HG02938 (cell line): ENCODE measurements at regions not wholly inside any gene's neighbourhood (a gene's known extent, or its start where the extent isn't known, plus 50 kb on each side); places are given as distances from the start of the nearest gene placed in this dataset.
"Not testable (repeated sequence)": the region's sequence is repeated elsewhere in the genome, so short reads cannot be mapped to it uniquely, and the experiment has no call there.

Experiments
- ATAC-seq: cut with Tn5 transposase; IDR thresholded peaks from one replicate; pipeline ENCODE4 v1.9.1; 2021; ENCODE audit warnings: mild to moderate bottlenecking, moderate library complexity; ENCODE audit not compliant: unreplicated experiment

DNA sequence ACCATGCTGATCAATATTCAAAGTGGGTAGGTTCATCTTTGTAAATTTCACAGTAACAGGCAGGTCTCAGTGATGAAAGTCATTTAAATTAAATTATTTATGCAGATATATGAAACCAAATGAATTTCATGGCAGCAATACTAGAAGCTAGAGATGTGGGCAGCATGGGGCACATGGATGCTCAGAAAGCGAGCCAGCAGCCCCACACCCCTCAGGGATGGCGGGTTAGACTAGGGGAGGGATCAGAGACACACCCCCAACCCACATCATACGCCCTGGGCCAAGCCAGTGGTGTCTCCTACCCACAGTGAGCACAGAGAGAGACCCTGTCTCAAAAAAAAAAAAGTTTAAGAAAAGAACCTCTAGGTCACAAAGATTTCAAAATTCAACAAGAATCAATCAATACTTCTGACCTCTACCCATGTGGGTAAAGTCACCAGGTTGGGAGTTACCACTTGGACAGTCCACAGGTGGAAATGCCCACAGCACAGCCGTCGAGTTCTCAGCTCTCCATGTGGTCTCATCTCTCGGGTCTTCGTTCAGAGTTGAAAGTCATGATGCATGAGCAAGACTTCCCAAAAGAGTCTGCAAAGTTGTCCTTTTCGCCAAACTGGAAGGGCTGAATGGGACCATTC lies 79.3 kb upstream of the PPP2R2D start:
- ATAC-seq, result no peak

DNA sequence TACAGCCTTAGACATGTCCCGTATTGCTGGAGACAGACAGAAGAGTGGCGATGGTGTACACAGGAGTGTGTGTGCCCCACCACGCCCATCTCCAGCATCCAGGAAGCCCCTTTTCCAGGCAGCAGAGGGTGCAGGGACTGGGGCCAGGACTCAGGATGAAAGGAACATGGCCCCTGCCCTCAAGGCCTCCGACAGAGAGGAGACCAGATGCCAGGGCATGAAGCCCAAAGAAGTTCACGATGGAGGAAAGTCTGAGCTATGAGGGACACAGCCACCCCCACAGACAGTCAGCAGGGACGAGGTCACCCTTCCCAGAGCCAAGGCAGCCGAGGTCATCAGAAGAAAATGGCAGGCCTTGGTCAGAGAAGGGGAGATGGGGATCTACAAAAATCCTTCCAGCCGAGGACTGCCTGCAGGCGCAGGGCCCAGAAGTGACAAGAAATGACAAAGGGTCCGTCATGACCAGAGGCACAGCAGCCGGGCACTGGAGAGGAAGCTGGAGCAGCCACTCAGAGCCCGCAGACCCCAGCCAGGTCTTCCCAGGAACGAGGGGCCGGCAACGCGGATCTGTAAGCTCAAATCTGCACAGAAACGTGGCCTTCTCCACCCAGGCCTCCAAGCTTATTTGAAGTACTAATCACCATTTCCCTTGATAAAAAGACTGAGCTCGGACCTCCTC lies 78.7 kb upstream of the PPP2R2D start:
- no peak for ATAC-seq

DNA sequence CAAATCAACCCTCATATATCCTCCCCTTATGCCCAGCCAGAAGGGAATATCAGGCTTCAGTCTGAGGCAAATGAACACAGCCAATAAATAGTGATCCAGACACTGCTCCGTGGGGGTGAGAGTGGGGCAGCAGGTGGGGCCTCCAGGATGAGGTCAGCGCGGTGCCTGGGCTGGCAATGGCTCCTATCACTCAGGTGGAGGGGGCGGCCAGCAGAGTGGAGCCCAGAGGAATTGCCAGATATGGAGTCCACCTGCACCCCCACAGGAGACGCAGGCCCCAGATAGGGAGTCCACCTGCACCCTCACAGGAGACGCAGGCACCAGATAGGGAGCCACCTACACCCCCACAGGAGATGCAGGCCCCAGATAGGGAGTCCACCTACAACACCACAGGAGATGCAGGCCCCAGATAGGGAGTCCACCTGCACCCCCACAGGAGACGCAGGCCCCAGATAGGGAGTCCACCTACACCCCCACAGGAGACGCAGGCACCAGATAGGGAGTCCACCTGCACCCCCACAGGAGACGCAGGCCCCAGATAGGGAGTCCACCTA lies 78.0 kb upstream of the PPP2R2D start:
- no peak for ATAC-seq

DNA sequence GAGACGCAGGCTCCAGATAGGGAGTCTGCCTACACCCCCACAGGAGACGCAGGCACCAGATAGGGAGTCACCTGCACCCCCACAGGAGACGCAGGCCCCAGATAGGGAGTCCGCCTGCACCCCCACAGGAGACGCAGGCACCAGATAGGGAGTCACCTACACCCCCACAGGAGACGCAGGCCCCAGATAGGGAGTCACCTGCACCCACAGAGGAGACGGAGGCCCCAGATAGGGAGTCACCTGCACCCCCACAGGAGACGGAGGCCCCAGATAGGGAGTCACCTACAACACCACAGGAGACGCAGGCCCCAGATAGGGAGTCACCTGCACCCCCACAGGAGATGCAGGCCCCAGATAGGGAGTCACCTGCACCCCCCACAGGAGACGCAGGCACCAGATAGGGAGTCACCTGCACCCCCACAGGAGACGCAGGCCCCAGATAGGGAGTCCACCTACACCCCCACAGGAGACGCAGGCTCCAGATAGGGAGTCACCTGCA lies 77.2 kb upstream of the PPP2R2D start:
- ATAC-seq, result not testable (repeated sequence)

DNA sequence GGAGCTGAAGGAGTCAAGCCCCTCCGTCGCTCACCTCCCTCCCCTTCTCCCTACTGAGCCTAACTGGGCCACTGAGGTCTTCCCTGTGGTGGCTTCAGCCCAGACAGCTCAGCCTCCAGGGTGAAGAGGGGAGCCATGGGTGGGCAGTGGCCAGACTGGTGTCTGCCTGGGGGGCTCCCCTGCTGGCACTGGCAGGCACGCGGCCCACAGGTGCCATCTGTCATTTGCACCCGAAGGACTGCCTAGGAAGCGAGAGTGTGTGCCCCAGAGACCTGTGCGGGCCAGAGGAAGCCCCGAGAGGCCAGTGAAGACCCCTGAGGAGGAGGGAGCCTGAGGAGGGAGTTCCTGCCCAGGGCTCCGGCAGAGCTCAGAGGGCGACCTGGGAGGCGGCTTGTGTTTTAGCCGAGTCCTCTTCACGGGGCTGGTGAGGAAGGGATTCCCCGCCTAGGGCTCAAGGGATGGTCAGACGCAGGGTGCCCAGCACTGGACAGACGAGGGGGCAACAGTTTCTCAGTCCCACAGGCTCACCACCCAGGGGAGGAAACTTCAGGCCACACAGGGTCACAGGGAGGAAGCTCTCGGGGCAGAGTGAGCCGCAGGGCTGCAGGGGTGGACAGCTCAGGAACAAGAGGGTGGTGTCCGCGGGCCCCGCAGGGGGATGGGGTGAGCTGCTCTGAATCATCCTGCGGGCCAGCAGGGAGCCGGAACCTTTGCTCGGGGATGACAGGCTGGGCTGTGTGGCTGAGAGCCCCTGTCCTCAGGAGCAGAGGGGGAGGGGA lies 76.2 kb upstream of the PPP2R2D start:
- no peak for ATAC-seq

DNA sequence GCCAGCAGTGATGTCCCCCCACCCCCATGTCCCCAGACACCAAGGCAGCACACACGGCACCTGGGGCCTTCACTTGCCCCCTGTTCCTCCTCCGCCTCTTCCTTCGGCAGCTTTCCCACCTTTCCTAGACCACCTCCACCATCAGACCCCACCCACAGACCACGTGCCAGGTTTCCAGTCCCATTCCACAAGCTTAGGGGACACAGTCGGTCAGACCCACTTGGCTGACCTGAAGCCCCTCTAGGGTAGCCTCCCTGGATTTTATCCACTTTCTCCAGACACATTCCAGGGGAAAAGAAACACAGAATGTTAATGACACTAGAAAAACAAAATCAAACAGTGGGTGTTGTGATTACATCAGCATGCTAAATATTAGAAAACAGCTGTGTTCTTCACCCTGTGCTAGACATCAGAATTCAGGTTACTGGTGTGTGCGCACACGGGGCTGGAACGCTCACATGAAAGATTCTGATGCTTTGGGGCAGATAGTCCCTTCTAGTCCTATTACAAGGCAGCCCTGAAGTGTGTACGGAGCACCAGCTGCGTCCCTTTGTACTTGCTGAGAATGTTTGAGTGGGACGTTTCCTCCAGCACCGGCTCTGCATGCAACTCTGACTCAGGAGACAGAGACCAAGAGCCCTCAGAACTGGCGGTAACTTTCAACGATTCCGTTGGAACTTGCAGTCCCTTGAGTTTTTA lies 75.5 kb upstream of the PPP2R2D start:
- ATAC-seq, result no peak

DNA sequence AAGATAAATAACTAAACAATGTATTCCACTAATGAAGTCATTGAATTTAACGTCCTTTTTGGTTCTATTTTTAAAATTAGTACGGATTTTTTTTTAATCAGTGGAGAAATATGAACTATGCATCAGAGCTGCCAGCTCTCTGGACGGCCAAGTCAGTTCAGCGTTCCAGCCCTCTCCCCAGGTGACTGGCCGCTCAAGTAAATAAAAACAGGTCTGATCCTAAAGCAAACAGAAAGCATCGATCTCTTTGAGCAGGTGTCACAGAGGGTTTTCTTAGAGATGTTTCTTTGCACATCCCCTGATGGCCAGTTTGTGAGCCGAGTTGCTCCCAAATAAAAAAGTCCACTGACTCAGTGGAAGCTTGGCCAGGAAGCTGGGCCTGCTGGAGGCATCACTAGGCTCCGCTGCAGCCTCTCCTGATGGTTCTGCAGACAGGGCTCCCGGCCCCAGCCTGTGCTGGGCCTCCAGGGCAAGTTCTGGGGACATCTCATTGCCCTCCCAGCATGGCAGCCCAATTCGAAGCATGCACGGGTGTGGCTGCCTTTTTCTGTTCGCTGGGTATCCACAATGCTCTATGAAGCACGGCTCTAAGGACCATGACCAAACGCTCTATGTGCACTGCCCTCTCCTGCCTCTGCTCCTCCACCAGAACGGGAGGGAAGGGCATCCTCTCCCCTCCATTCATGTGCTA lies 74.7 kb upstream of the PPP2R2D start:
- ATAC-seq, result no peak

DNA sequence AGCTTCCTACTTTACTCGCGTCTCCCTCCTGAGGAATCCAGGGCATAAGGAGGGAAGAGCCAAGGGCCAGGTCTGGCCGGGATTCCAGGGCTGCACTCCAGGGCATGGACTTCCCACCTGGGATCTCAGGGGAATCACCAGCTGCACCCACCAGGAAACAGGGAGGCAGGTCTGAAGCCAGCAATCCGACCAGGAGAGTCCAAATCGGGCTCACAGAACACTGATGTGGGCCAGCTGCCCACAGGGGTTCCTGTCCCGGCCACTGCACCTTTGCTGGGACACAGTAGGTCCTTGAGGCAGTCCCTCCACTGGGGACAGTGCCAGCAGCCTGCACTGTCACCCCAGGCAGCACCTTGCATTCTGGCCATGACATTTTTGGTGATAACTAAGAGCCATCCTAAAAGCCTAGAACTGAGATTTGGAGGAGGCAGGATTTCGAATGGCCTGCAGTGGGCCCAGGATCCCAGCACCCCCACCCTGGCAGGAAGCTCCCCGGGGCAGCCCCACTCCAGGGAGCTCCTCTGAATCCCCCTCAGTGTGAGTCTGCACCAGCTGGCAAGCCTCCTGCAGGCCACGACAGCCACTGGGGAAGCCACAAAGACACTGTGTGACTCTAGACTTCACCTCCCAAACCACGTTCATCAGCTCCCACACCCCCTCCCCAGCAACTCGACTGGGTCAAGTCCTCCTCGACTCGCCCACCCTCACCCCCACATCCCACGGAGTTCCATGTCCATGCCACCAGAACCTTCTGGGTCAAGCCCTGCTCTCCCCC lies 71.5 kb upstream of the PPP2R2D start:
- no peak for ATAC-seq

DNA sequence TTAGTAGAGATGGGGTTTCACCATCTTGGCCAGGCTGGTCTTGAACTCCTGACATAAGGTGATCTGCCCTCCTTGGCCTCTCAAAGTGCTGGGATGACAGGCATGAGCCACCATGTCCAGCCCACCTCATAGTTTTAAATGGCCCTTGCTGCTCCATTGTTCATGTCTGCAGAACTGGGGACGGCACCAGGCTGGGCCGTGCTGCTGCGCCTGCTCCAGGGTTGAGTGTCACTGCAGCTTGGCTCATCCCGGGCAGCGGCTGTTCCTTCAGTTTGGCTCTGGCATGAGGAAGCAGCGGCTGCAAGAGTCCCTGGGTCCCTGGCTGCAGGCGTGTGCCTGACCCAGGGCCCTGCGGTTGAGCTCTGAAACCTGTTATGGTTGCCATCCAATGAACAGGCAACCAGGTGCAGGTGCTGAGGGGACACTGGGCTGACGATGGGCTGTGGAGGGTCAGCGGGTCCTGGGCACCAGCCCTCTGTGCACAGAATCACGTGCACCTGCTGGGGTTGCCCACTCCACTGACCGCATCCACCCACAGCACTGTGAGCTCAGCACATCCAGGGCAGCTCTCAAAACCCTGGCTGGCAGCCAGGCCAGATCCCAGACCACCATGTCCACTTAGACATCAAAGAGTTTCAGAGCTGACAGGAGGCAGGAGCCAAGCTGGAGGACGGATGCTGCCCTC lies 70.2 kb upstream of the PPP2R2D start:
- no peak for ATAC-seq

DNA sequence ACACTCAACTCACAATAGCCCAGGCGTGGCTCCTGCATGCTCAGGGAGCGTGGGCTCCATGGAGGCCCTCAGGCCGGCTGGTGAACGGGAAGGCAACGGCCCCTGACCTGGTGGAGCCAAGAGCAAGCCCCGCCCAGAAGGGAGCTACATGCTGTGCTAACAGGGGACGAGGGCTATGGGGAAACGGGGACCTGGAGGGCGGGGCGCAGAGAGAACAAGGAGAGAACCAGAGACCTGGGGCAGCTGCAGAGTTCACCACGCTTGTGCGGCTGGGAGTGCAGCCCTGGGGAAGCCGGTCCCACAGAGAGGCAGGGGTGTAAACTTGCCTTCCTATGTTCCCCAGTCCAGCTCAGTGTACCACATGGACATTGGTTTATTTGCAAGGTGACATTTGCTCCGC lies 69.2 kb upstream of the PPP2R2D start:
- no peak for ATAC-seq

DNA sequence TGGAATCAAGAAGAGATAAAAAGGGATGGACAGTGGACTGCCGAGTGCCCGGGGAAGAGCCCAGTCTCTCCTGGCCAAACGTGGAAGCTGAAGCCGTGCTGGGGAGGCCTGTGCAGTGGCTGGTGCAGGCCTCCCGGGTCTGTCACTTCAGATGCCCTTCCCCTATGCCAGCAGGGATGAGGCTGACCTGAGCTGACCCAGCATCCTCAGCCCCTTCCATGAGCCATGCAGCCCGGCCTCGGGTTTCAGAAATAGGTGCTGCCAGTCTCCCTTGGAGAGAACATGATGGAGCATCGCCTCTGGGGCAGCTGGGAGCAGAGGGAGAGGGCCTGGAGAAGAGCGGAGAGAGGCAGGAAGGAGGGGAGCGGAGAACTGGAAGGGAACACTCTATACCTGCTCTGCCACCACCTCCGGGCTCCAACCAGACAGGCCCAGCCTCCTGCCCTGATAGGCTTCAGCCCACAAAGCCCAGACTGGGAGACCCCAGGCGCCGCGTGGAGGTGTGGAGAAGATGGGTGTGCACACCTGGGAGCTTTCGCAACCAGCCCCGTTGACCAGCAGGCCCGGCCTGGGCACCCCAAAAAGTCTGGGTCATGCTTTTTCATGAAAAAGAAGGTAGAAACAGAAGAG lies 68.6 kb upstream of the PPP2R2D start:
- ATAC-seq, result no peak

DNA sequence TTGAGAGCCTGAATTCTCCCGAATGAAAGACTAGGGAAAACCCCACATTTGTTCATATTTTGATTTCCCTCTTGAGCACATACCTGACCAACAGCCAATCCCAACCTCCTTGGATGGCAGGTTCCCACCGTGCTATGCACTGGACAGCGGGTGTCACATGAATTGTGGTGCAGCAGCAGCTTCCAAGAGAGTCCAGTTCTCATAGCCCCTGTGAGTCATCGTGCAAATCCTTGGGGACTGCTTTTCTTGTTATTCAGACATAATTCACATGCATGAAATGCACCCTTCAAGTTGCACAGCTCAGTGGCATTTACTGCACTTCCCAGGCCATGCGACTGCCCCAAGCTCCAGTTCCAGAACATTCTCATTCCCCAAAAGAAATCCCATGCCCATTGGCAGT lies 67.8 kb upstream of the PPP2R2D start:
- ATAC-seq, result no peak

DNA sequence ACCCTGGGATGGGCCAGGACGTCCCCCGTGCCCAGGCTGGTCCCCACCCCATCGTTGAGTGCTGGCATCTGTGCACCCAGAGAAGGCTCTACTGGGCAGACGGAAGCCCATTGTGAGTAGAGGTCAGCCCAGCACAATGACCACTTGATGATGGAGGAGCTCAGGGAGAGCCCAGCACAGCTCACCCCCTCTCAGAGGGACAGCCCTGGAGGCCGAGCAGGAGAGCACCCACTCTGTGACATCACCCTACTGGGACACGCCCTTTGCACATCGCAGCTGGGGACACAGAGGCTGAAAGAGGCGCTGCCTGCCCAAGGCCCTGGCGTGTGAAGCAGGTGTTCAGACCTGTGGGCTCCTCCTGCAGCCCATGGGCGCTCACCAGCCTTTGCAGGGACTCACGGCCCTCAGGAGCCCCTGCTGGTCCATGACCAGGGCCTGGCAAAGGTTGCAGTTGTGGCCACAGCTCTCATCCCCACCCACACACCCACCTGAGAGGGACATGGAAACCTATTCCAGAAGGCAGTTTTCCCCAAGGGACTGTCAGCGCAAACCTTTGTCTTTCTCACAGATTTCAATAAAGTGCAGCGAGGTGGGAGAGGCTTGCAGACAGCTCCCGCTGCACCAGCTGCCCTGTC lies 67.2 kb upstream of the PPP2R2D start:
- ATAC-seq, result no peak

DNA sequence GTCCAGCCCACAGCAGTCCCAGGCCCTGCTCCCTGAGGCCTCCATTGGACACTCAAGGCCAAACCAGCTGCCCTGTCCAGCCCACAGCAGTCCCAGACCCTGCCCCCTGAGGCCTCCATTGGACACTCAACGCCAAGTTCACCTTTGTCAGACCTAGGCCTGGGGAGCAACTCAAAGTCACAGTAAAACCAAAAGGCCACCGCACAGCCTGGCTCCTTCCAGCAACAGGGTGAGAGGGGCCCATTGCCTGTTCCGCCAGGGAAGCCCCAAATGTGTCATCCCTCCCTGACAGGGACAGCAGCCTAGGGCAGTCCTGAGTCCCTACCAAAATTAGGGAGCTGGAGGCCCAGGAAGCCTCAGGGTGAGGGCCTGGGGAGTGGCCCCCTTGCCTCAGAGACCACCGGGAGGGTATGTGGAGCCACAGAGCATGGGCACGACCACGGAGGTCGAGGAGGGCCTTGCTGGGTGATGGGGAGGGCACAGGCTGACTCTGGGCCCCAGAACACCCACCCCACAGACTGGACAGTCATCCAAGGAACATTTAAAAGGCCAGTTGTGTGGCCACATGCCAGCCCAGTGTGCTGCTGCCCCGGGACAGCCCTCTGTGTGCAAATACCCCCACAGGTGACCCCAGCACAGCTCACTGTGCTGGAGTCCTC lies 66.5 kb upstream of the PPP2R2D start:
- no peak for ATAC-seq

DNA sequence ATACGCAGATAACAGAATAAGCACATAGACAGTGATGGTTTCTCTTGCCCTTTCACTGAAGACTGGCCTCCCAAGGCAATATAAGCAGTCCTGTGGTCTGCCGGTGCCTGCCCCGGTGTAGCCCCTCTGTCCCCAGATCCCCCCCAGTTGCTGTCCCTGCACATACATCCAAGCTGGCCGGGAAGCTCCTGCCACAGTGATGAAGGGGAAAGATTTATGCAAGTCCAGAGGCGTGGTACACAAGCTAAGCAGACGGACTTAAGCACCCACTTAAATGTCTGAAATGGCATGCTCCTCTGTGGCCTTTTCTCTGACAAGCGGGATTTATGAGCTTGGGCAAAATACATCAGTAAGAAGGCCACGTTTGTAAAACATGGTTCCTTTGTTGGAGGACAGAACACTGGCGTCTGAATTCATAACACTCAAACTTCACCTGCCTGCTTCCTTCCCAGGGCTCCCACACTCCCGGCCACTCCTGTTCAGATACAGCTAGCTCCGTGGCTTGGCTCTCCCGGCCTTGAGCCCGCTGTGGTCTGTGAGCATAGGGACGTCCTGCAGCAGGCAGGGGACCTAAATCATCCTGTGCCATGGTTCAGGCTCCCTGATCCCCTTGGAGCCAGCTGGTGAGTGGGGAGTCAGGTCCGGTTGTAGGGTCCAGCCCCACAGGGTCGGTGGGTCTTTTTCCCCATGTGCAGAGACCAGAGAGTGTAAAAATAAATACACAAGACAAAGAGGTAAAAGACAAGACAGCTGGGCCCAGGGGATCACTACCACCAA lies 61.7 kb upstream of the PPP2R2D start:
- ATAC-seq, result no peak

DNA sequence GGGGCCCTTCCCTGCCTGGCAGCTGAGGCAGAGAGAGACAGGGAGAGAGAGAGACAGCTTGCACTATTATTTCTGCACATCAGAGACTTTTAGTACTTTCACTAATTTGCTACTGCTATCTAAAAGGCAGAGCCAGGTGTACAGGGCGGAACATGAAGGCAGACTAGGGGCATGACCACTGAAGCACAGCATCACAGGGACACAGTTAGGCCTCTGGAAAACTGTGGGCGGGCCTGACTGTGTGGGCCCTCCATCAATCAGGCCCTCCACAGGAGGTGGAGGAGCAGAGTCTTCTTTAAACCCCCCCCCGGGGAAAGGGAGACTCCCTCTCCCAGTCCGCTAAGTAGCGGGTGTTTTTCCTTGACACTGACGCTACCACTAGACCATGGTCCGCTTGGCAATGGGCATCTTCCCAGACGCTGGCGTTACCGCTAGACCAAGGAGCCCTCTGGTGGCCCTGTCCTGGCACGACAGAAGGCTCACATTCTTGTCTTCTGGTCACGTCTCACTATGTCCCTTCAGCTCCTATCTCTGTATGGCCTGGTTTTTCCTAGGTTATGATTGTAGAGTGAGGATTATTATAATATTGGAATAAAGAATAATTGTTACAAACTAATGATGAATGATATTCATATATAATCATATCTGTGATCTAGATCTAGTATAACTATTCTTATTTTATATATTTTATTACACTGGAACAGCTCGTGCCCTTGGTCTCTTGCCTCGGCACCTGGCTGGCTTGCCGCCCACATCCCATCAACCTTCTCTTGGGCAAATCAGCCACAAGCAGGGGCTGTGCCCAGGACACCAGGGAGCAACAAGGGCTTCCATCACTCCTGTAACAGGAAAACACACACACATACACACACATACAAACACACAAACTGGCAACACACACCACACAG lies 60.7 kb upstream of the PPP2R2D start:
- not testable (repeated sequence) for ATAC-seq
